ENCODE measurements at regions not wholly inside any gene's neighbourhood (a gene's known extent, or its start where the extent isn't known, plus 50 kb on each side); places are given as distances from the start of the nearest gene placed in this dataset.
"Not testable (repeated sequence)": the region's sequence is repeated elsewhere in the genome, so short reads cannot be mapped to it uniquely, and the experiment has no call there.

GRCh38 chr12:86597431-86597830 is 341.2 kb upstream of the MGAT4C start:
- no peak for DNase-seq
- no peaks in the 10 kb centered on the region for H3K27me3 ChIP-seq
- no peak for TF ChIP-seq POLR2A (IDR thresholded peaks at IDR 0.05)
- TF ChIP-seq, protein P1, sequence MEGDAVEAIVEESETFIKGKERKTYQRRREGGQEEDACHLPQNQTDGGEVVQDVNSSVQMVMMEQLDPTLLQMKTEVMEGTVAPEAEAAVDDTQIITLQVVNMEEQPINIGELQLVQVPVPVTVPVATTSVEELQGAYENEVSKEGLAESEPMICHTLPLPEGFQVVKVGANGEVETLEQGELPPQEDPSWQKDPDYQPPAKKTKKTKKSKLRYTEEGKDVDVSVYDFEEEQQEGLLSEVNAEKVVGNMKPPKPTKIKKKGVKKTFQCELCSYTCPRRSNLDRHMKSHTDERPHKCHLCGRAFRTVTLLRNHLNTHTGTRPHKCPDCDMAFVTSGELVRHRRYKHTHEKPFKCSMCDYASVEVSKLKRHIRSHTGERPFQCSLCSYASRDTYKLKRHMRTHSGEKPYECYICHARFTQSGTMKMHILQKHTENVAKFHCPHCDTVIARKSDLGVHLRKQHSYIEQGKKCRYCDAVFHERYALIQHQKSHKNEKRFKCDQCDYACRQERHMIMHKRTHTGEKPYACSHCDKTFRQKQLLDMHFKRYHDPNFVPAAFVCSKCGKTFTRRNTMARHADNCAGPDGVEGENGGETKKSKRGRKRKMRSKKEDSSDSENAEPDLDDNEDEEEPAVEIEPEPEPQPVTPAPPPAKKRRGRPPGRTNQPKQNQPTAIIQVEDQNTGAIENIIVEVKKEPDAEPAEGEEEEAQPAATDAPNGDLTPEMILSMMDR (IDR thresholded peaks at IDR 0.05) = no peak
- H3K36me3 ChIP-seq = no peaks in the 10 kb centered on the region
- H3K27ac ChIP-seq = no peak overlapping the region
- no peak overlapping the region for H3K4me3 ChIP-seq
- H3K4me1 ChIP-seq = no peaks in the 10 kb centered on the region
- intact Hi-C loops (cut with DNase I; ENCODE audit: low total_unique reads) = no loop called here
- no peaks in the 10 kb centered on the region for H3K9me3 ChIP-seq

DNA sequence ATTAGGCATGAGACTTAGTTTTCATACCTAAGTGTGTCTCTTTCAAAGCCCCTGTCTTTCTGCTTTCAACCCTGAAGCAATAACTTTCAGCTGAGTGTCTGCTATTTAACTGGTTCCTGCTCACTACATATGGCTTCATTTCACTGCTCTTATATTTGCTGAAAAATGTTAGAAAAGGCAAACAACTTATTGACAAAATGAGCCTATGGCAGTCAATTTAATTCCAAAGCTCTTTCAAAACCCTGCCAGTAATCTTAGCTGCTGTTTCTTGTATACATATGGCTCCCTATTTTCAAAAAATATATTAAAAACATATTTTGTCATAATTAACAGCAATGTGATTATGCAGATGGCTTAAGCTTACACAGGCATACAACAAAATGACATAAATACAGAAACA is 334.1 kb upstream of the MGAT4C start:
- Histone ChIP-seq H3K36me3 (no peaks in the 10 kb centered on the region), H3K4me1 (no peaks in the 10 kb centered on the region), H3K4me3 (no peak overlapping the region), H3K27ac (no peak overlapping the region), H3K27me3 (no peaks in the 10 kb centered on the region), H3K9me3 (no peaks in the 10 kb centered on the region)
- intact Hi-C loops (cut with DNase I; ENCODE audit: low total_unique reads) = no loop called here
- no peak for DNase-seq
- no peak for TF ChIP-seq POLR2A (IDR thresholded peaks at IDR 0.05)
- TF ChIP-seq, protein P1 (IDR thresholded peaks at IDR 0.05) = no peak

- Histone ChIP-seq H3K27ac (no peak overlapping the region), H3K36me3 (no peaks in the 10 kb centered on the region), H3K27me3 (no peaks in the 10 kb centered on the region), H3K4me3 (no peak overlapping the region), H3K9me3 (peaks cover 0 to 3% of the 10 kb centered on the region in 2 donors), H3K4me1 (no peaks in the 10 kb centered on the region)
- TF ChIP-seq POLR2A (IDR thresholded peaks at IDR 0.05) = no peak
- TF ChIP-seq, protein P1 (IDR thresholded peaks at IDR 0.05) = no peak
- intact Hi-C loops (cut with DNase I; ENCODE audit: low total_unique reads) = no loop called here
- no peak for DNase-seq
These were observed 318.0 kb upstream of the MGAT4C start for GRCh38 chr12:86574143-86574542.

- Histone ChIP-seq H3K27me3 (no peaks in the 10 kb centered on the region), H3K9me3 (peaks cover 0 to 2% of the 10 kb centered on the region in 2 donors), H3K4me1 (no peaks in the 10 kb centered on the region), H3K36me3 (no peaks in the 10 kb centered on the region), H3K27ac (no peak overlapping the region), H3K4me3 (no peak overlapping the region)
- intact Hi-C loops (cut with DNase I; ENCODE audit: low total_unique reads) = no loop called here
- no peak for TF ChIP-seq POLR2A (IDR thresholded peaks at IDR 0.05)
- TF ChIP-seq, protein P1 (IDR thresholded peaks at IDR 0.05) = no peak
- no peak for DNase-seq
These were observed 316.3 kb upstream of the MGAT4C start for GRCh38 chr12:86572455-86572854.

- Histone ChIP-seq H3K4me3 (no peak overlapping the region), H3K4me1 (no peaks in the 10 kb centered on the region), H3K9me3 (no peaks in the 10 kb centered on the region), H3K27me3 (no peaks in the 10 kb centered on the region), H3K27ac (no peak overlapping the region), H3K36me3 (no peaks in the 10 kb centered on the region)
- intact Hi-C loops (cut with DNase I; ENCODE audit: low total_unique reads) = no loop called here
- TF ChIP-seq, protein P1 (IDR thresholded peaks at IDR 0.05) = no peak
- DNase-seq = no peak
These were observed 308.8 kb upstream of the MGAT4C start for GRCh38 chr12:86565038-86565437.

GRCh38 chr12:86555491-86555890 is 299.3 kb upstream of the MGAT4C start:
- H3K9me3 ChIP-seq; H3K4me1 ChIP-seq; H3K27ac ChIP-seq; intact Hi-C loops (cut with DNase I; ENCODE audit: low total_unique reads); H3K4me3 ChIP-seq; DNase-seq; H3K27me3 ChIP-seq; H3K36me3 ChIP-seq: not testable (repeated sequence)
